Hematopoietic multipotent progenitor cell treated with erythropoietin and hydrocortisone succinate and interleukin-3 and kit ligand, for 6 days (in vitro differentiated cells): ENCODE measurements at regions not wholly inside any gene's neighbourhood (a gene's known extent, or its start where the extent isn't known, plus 50 kb on each side); places are given as distances from the start of the nearest gene placed in this dataset.

Experiments
- DNase-seq: peaks from one replicate; pipeline ENCODE4 v3.0.0-alpha.2; 2015

DNA sequence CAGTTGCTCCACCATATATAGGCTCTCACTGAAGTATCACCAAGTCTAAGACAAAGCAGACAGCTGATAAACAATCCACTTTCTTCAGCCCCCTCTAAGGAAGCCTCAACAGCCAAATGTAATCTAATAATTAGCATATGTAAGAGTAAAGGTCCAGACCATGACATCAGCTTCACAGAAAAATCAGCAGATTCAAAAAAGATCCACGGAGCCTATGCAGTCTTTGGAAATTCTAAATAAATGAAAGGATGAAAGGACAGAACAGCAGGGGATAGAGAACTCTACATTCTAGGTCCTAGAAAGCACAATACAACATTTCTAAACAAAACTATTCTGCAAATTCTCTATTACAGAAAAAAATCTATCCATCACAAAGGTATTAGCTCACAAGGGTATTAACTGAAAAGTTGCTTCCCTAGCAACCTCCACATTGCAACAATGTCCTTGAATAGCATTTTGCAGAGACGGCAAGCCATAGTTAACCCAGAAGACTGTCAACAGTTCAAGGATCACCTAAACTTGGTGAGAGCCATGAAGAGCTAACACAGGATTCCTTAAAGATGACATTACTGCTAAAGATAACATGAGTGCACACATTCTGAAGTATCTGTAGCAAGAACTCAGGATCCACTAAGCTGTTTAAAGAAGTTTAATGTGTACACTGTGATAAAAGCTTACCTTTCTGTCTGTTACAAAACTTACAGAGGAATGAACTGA is 74.3 kb downstream of the SIPA1L2 start:
- no peak for DNase-seq

DNA sequence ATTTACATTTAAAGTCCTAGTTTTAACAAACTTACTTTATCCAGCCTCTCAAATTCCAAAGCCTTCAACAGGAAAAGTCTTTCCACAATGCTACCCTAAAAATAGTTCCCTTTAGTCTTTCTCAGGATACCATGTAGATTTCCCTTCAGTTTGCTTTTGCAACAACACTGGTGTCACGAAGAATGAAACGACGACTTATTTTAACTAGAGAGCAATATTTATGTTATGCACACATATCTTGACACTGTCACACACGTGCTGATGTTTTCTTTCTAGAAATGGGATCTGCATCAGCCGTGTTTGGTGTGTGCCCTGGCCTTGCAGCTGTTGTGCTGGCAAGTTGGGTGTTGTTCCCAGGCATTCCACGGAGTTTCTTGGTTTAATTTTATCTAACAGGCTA is 75.5 kb downstream of the SIPA1L2 start:
- no peak for DNase-seq

DNA sequence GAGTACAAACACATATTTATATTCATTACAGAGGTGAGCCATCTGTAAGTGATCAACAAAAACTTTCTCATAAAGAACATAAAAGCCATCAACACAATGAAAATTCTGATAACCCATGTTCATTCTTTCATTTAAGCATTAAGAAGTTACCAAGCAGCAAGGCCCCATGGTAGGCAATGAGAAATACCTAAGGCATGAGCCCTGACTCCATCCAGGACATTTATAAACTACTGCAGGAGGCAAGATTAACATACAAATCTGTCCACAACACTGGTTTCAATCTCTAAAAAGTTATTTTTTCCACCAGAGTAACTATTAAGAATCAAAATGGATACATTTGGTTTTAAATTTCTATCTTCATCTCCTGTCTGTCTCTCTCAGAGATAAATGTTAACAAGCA is 76.1 kb downstream of the SIPA1L2 start:
- no peak for DNase-seq

DNA sequence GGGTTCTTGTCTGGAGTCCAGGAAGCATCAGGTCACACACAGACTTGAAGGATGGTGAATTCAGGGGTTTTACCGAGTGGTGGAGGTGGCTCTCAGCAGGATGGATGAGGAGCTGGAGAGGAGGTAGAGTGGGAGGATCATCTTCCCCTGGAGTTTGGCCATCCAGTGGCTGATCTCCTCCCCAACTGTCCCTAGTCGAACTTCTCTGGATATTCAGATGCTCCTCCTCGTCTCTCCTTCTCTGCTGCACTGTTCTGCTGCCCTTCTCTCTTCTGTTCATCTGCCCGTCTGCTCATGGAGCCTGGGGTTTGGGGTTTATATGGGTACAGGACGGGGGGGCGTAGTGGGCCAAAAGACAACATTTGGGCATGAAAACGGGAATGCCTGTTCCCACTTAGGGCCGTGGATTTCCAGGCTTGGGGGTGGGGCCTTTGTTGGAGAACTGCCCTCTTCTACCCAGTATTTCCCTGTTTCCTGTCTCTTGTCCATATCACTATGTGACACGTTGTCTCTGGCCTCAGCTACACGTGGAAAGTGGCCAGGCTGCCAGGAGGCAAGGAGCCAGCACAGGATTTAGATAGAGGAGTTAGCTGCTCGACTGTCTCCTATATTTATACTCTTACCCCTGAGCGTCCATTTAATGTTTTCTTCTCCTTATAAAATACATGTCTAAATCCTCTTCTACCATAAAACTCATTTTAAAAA is 76.7 kb downstream of the SIPA1L2 start:
- DNase-seq, result no peak

DNA sequence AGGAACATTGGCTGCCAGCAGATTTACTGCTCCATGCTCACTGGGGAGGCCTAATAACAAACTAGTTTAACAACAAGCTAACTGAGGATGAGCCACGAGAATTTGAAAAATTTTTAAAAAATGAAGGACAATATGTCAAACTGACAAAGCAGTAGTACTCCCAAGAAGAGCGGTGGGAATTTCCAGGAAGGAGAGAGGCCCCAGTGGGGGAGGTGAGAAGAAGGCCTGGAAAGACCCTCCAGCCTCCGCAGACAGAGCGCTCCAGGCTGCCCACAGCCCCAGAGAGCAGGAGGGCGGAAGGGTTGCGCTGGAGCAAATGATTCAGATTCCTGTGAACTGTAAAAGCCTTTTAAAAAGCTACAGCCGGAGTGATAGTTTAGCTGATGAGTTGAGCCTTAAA is 78.5 kb downstream of the SIPA1L2 start:
- no peak for DNase-seq

DNA sequence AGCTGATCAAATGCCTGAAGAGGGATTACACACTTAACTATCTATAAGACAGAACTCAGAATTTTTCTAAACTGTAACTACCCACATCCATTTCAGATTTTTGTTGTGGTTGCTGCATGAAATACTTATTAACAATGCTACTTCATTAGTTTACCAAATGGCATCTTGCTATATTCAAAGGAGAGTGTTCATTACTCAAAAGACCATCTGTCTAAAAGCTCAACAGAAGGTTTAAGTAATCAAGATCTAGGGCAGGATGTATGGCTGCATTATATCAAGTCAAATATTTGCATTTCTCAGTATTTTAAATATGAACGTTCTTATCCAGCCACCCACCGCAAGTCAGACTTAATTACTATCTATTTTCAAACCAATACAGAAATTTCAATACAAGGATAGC is 79.9 kb downstream of the SIPA1L2 start:
- no peak for DNase-seq

DNA sequence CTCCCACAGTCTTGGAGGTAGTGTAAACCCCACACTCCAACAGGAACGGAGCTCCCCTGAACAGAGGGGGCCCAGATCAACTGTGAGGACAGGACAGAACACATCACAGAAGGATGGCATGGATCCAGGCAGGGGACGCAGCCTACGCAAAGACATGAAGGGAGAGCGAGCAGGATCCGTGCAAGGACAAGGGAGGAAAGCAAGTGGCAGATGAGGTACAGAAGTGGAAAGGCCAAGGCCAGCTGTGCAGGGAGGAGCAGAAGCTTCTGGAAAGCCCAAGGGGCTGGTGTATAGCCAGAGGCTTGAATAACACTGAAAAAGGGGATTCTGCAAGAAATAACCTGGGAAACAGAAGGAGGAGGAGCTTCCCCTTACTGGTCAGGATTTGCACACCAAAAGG is 81.2 kb downstream of the SIPA1L2 start:
- no peak for DNase-seq

DNA sequence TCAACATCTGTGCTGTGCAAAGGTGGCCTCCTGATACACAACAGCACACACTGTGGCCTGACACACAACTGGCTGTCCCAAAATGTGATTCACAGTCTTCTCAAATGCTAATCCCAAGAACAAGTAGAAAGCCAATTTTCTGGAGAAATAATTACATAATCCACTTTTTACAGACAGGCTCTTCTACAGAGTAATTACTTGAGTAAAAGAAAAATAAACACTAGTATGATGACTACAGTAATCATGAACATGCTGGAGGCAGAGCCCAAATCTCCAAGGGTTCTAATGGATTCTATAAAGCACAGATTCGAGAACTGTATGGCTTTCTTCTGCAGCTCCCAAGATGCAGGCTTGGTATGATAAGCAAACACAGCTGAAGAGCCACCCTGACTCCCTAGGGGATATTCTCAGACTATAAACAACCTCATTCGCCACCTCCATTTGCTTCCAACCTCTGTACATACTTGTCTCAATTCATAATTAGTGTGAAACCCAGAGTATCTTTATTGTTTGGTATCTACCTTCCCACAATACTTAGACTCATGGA is 81.9 kb downstream of the SIPA1L2 start:
- no peak for DNase-seq

DNA sequence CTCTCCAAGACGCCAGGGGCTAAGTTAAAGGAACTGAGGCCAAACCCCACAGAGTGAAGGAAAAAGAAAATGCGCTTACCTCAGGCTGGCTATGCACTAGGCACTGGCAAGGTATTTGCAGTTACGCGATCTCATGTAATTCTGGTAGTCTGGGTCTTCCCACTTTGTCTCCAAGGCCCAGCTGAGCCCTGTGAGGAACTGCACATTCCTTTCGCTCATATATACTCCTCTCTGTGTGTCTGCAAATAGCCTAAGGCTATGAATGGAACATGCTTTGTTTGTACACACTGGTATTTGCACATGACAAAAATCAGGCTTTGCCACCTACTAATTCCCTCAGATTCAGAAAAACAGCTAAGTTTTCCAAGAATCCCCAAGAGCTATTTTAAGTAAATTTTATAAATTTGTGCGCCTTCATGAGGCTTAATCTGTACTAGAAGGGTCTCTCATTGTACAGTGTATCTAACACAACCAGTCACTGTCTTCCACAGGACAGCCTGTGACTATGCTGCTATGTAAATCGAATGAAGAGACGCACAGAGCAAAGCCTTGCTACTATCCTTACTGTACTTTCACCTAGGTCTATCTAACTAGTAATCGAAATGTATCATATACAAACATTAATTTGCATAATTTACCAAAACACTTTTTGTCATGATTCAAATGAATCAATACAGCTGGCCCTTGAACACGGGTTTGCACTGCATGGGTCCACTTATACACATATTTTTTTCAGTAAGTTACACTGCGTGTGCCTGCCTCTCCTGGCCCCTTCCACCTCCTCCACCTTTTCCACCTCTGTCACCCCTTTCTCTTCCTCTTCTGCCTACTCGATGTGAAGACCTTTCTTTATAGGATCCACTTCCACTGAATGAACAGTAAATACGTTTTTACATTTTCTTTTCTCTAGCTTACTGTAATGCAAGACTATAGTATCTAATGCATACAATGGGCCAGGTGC is 87.0 kb downstream of the SIPA1L2 start:
- DNase-seq, result no peak

DNA sequence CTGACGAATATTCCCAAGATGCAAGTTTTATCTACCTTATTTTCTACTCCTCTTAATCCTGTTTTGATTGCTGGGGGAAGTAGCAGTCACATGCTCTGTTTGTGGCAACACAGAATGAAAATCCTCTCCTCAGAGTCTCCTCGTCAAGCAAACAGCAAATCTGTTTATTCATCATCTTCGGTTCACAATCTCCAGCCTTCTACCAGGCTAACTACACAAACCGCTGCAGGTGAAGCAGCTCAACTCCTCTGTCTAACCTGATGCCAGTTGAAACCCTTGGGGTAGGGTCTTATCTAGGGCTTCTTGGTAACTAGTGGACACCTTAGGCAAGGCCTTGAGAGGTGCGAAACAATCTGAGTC is 91.0 kb downstream of the SIPA1L2 start:
- DNase-seq, result no peak

DNA sequence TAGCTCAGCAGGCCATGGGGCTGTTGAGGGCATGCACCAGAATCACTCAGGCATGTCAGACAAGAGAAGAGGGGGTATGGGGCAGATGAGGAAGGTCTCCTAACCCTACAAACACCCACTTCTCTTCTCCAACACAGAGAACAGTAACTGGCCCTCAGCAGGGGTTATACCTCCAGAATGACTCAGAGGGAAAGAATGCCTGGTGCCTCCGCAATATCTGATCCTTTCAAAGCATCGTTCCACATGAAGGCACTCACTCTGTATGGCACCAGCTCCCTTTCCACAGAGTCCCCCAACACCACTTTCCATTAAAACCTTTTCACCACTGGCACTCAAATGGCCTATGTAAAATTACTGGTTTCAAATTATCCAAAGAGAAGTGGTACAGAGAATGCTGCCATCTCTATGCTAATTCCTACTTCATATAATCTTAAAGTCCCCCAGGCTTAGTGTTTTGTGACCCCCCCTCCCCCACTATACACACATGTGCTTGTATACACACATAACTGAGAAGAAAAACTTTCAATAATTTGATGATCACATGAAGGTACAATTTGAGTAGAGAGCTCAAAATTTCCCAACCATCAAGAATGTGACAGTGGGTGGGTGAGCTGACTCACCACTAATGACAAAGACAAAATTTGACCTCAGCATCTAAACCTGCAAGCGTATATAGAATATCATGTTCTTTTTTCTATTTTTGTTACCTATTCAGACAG is 91.5 kb downstream of the SIPA1L2 start:
- DNase-seq, result no peak

DNA sequence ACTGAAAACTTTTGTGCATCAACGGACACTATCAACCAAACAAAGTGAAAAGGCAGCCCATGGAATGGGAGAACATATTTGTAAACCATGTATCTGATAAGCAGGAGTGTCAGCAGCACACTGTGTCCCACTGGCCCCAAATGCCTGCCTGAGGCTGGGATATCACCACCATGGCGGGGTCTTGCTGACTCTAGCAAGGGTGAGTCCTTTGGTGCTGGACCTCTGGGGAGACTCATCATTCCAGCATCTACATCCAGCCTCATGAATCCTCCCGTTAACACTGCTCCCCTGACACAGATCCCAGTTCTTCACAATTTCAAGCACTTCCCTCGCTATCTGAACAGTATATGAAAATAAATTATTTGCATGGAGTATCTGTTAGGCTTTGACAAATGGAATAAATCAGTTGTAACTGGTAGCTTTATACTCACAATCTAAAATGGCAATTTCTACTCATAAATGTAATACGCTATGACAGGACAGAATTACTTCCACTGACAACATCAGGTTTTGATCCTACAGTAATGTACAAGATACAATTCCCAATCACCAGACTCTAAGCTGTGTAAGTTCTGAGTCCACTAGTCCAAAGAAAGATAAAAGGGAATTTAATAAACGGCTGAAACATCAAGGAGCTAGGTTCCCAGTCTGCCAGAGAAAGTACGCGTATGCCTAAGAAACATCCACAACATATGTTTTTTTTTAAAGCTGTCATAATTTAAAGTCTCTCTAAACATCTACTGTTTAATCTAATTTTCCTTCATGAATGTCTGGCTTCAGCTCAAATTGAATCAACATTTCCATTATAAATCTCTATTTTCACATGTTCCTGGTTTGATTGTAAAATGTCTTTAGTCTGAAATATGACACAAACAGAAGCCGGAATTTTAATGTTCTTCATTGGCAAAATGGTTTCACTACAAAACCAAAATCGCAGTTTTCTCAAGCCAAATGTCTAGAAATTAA is 95.1 kb downstream of the SIPA1L2 start:
- DNase-seq, result no peak

DNA sequence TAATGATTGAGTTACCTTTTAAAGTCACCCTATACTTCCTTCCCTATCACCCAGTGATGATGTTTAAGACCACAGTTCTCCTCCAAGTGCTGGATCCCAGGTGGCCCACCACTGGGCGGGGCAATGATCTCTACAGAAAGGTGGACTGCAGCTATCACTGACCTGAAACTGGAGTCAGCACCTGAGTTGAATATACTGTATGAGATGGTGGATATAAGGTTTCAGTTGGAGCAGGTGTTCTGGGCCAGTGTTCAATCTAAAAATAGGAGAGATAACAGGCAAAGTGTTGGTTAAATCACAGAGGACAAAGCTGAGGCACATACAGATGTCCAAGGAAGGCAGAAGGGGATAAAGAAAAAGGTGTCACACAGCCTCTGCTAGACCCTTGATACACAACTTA is 96.6 kb downstream of the SIPA1L2 start:
- no peak for DNase-seq

DNA sequence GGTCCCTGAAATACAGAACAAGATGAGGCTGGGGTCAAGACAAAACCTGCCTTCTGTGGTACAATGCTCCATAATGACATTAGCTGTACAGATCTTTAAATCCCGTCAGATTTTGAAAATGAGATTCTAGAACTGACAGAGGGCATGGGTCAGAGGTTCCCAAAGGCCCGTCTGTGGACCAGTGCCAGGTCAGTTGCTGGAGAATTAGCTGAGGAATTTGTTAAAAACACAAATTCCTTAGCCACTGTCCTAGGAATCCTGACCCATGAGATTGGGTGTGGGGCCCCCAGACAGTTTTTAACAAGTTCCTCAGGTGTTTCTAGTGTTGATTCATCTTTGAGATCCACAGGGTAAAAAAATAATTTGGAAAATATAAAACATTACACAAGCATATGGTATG is 97.0 kb downstream of the SIPA1L2 start:
- no peak for DNase-seq

DNA sequence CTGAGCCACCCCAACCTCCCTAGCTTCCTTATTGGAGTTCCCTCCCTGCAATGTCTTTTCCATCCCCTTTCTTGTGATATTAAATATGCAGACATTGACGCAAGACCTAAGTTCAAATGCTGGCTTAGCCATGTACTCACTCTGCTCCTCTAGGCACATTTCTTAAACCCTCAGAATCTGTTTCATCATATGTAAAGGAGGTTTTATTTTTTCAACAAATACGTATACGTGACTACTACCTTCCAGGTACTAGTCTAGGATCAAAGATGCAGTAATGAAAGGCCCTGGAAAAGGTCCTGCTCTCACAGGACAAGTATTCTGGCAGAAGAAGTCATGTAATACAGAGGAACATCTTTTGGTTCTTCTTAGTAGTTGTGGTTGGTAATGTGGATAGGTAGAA is 98.6 kb downstream of the SIPA1L2 start:
- DNase-seq, result no peak

DNA sequence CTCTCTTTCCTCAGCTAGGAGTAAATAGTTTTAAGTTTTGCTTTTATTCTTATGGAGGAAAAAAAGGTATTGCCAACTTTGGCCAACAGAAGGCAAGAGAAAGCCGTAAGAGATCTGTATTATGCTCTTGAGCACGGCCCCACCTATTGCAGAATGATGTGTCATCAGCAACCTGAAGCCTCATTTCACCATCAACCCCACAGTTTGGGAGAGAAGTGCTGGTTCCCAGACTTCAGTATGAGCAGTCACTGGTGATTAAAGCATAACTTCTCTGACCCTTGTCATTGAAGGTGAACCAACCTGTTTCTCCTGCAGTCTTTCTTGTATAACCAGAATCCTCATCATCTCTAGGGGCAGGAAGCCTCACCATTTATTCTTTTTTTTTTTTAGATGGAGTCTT is 100.2 kb downstream of the SIPA1L2 start:
- DNase-seq, result no peak

DNA sequence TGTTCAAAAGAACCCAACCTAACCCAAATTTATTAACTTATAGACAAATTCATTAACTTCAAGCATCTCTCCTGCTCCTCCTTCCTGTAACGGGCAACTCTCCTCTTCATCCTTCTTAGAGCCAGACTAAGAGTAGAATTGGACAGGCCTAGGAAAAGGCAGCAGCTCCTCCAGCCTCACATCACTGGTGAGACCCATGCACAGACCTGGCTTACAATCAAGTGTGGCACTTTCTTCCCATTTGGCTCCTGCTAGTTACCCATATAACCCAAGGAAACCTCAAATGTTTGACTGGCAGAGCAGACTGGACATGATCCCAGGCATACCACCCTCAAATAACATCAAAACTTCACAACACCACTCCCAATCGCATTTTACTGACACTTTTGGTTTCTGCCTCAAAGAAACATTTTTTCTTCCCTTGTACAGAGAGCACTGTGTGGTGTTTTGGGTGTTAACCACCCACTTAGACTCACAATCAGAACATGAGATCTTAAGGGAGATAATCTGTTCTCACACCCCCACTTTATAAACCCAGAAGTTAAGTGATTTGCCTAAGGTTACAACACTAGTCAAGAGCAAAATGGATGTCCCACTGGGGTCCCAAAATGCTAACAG is 101.4 kb downstream of the SIPA1L2 start:
- no peak for DNase-seq

DNA sequence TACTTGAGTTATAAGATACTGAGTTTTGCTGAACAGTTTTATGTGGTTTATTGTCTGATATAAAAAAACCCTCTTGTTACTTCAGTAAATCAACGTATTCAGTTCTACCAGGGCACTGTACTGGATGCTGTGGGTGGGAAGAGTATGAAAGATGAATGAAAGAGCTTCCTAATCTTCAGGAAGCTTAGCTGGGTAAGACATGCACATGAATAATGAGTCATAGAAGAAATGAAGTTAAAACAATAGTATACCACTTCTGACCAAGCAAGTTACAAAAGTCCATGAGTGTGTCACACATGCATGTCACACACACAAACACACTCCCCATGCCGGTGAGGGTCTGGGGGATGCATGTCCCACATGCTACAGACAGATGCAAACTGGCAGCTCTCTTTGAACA is 105.9 kb downstream of the SIPA1L2 start:
- DNase-seq, result no peak

DNA sequence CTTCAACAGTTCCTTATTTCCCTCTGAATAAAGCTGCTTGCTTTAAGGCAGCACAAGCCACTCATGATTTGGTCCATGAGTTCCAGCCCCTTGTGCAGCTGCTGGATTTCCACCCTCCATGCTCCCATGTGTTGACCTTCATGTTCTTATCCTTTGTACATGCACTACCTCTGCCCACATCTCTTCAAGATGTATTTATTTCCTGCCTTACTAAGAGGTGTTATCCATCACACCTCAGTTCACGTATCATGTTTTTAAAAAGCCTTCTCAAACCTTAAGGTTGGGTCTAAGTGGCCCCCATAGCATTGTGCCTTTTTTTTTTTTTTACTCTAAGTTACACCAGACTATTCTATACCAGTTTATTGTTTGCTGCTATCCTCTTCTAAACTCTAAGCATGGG is 107.7 kb downstream of the SIPA1L2 start:
- DNase-seq, result no peak

DNA sequence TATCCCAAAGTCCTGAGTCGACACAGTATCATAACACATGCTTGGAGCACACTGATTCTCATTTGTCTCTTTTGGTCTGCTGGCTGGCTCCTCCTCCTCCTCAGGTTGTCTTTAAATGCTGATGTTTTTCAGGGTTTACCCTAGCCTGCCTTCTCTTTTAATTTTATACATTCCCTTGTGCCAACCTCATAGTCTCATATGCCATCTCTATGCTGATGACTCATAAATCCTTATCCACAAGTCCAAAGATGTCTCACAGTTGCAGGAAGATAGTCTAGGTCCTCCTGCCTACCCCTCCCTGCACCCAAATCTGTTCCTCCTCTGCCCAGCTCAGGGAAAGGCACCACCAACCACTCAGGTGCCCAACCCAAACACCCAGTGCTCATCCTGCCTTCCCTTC is 108.3 kb downstream of the SIPA1L2 start:
- no peak for DNase-seq

DNA sequence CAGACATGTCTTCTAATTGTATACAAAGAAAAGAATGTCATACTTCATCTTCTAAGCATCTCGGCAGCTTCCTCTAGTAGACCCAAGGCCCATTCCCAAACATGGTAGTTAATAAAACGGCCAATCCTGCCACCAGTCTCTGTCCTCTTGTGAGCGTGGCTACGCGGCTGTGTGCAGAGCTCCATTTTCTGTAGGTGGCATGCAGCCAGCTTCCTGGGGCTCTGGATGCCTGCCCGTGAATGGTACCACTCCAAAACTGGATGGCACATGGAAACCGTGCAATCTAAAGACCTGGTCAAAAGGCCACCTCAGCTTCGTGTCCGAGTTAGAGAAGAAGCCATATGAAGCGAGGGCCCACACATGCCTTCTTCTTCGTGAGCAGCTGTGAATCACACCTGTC is 110.7 kb downstream of the SIPA1L2 start:
- DNase-seq, result no peak
